Mononuclear cell (primary cell): ENCODE measurements at regions not wholly inside any gene's neighbourhood (a gene's known extent, or its start where the extent isn't known, plus 50 kb on each side); places are given as distances from the start of the nearest gene placed in this dataset.
"Not testable (repeated sequence)": the region's sequence is repeated elsewhere in the genome, so short reads cannot be mapped to it uniquely, and the experiment has no call there.

ENCODE experiments used
- H3K27me3 ChIP-seq: 2 replicates; pipeline ENCODE4 v1.6.0; 2011; ENCODE audit warnings: low read length, control low read depth; ENCODE audit not compliant: insufficient read depth
- H3K4me1 ChIP-seq: 2 replicates; pipeline ENCODE4 v1.5.1; 2011; ENCODE audit warnings: mild to moderate bottlenecking, low read length, control low read depth; ENCODE audit not compliant: insufficient read depth
- H3K4me3 ChIP-seq: 2 replicates; pipeline ENCODE4 v1.5.1; 2011; ENCODE audit warnings: mild to moderate bottlenecking, low read length, moderate library complexity
- H3K9me3 ChIP-seq: 2 replicates; pipeline ENCODE4 v1.5.1; 2011; ENCODE audit warnings: low read depth, mild to moderate bottlenecking, control low read depth, low read length

GRCh38 chr12:116436561-116437249 is 122.5 kb upstream of the MAP1LC3B2 start:
- Histone ChIP-seq H3K9me3 (no peaks in the 10 kb centered on the region), H3K4me1 (peaks cover 15% of the 10 kb centered on the region), H3K27me3 (no peaks in the 10 kb centered on the region), H3K4me3 (no peak overlapping the region)

GRCh38 chr12:116441292-116441691 is 117.9 kb upstream of the MAP1LC3B2 start:
- no peak overlapping the region for H3K4me3 ChIP-seq

DNA sequence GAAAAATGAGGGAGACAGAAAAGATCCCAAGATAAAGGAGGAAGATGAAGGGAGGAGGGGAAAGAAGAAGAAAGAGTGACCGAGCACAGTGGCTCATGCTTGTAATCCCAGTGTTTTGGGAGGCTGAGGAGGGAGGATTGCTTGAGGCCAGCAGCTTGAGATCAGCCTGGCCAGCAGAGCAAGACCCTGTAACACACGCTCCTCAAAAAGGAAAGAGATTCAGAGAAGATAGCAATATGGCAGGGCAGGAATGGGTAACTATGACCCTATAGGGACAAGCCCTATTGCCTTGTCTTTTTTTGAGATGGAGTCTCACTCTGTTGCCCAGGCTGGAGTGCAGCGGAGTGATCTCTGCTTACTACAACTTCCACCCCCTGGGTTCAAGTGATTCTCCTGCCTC is 116.9 kb upstream of the MAP1LC3B2 start:
- no peaks in the 10 kb centered on the region for H3K9me3 ChIP-seq
- no peak overlapping the region for H3K4me3 ChIP-seq
- no peaks in the 10 kb centered on the region for H3K27me3 ChIP-seq
- H3K4me1 ChIP-seq = peaks cover 20% of the 10 kb centered on the region

More at GRCh38 chr12:116441292-116441691, 117.9 kb upstream of the MAP1LC3B2 start:
- peaks cover 20% of the 10 kb centered on the region for H3K4me1 ChIP-seq
- no peaks in the 10 kb centered on the region for H3K9me3 ChIP-seq
- no peaks in the 10 kb centered on the region for H3K27me3 ChIP-seq

DNA sequence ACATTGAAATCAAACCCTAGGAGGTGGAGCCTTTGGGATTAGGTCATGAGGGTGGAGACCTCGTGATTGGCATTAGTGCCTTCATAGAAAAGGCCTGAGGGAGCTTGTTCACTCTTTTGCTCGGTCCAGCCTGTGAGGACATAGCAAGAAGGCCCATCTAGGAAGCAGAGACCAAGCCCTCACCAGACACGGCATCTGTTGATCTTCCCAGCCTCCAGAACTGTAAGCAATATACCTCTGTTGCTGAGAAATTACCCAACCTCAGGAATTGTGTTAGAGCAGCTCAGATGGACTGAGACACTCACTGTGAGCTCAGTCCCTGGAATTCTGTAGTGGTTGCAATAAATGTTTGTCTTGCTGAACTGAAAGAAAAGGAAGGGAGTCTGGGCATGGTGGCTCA is 116.2 kb upstream of the MAP1LC3B2 start:
- peaks cover 20% of the 10 kb centered on the region for H3K4me1 ChIP-seq
- no peaks in the 10 kb centered on the region for H3K9me3 ChIP-seq
- H3K4me3 ChIP-seq = no peak overlapping the region

DNA sequence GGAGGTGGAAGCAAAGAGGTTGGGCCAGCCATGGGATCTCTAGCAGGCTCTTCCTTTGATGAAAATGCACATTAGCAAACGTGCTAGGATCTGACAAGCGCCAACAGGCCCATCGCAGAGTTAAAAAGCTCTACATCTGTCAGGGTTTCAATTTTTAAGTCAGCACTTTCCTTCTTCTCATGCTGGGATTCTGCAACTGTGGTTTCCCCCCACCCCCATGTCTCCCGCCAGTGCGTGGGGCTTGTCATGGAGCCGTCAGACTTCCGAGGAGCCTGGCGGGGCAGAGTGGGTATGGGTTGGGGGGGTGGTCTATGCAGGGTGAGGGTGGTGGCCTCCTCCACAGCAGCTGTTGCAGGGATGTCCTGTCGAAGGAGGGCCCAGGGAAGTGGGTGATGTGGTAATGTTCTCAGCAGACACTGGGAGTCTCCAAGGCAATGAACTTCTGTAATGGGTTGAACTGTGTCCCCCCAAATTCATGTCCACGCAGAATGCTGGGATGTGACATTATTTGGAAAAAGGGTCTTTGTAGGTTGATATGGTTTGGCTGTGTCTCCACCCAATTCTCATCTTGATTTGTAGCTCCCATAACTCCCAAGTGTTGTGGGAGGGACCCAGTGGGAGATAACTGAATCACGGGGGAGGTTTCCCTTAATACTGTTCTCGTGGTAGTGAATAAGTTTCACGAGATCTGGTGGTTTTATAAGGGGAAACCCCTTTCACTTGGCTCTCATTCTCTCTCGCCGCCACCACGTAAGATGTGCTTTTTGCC is 115.2 kb upstream of the MAP1LC3B2 start:
- no peak overlapping the region for H3K4me3 ChIP-seq
- H3K4me1 ChIP-seq = peaks cover 20% of the 10 kb centered on the region
- H3K27me3 ChIP-seq = no peaks in the 10 kb centered on the region
- no peaks in the 10 kb centered on the region for H3K9me3 ChIP-seq

More for the DNA sequence above, 116.2 kb upstream of the MAP1LC3B2 start:
- H3K27me3 ChIP-seq = no peaks in the 10 kb centered on the region

- Histone ChIP-seq H3K4me3 (no peak overlapping the region), H3K27me3 (no peaks in the 10 kb centered on the region), H3K4me1 (peaks cover 20% of the 10 kb centered on the region), H3K9me3 (no peaks in the 10 kb centered on the region)
These were observed 114.6 kb upstream of the MAP1LC3B2 start for GRCh38 chr12:116444590-116444943.

GRCh38 chr12:116448165-116448739 is 110.9 kb upstream of the MAP1LC3B2 start:
- Histone ChIP-seq H3K27me3 (no peaks in the 10 kb centered on the region), H3K4me3 (no peak overlapping the region), H3K9me3 (no peaks in the 10 kb centered on the region), H3K4me1 (peaks cover 11% of the 10 kb centered on the region)

DNA sequence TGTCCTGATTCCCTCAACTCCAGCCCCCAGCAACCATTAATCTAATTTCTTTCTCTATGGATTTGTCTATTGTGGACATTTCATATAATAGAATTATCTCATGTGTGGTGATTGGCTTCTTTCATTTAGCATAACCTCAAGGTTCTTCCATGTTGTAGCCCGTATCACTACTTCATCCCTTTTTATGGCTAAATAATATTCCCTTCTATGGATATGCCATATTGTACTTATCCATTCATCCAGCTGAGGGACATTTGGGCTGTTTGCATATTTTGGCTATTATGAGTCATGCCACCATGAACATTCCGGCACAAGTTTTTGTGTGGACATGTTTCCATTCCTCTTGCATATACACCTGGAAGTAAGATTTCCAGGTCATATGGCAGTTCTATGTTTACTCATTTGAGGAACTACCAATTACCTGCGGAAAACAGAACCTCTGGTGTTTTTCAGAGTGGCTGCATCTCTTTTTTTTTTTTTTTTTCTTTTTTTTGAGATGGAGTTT is 108.7 kb upstream of the MAP1LC3B2 start:
- no peaks in the 10 kb centered on the region for H3K27me3 ChIP-seq
- H3K4me1 ChIP-seq = peaks cover 2% of the 10 kb centered on the region
- no peaks in the 10 kb centered on the region for H3K9me3 ChIP-seq
- H3K4me3 ChIP-seq = no peak overlapping the region

- not testable (repeated sequence) for H3K27me3 ChIP-seq, H3K4me1 ChIP-seq, H3K4me3 ChIP-seq, H3K9me3 ChIP-seq
These were observed 106.2 kb upstream of the MAP1LC3B2 start for GRCh38 chr12:116452975-116453374.

DNA sequence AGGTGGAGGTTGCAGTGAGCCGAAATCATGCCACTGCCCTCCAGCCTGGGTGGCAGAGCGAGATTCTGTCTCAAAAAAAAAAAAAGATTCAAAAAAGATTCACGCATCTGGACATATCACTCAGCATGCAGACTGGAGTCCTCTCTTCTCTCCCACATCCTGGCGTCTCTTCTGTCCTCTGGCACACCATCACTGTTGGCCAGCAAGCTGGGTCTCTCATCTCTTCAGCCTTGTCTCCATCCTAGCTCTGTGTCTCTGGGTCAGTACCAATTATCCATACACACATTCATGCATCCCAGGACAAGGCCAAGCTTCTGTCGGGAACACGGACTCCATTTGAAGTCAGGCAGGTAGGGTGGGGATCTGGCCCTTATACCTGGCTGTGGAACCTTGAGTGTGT is 105.5 kb upstream of the MAP1LC3B2 start:
- Histone ChIP-seq H3K4me1 (peaks cover 4% of the 10 kb centered on the region), H3K27me3 (no peaks in the 10 kb centered on the region)

GRCh38 chr12:116454076-116454475 is 105.1 kb upstream of the MAP1LC3B2 start:
- Histone ChIP-seq H3K4me3 (no peak overlapping the region), H3K27me3 (no peaks in the 10 kb centered on the region), H3K4me1 (peaks cover 4% of the 10 kb centered on the region), H3K9me3 (no peaks in the 10 kb centered on the region)

More for the DNA sequence above, 105.5 kb upstream of the MAP1LC3B2 start:
- no peak overlapping the region for H3K4me3 ChIP-seq
- H3K9me3 ChIP-seq = no peaks in the 10 kb centered on the region

- H3K27me3 ChIP-seq = no peaks in the 10 kb centered on the region
- peaks cover 4% of the 10 kb centered on the region for H3K4me1 ChIP-seq
- no peaks in the 10 kb centered on the region for H3K9me3 ChIP-seq
- no peak overlapping the region for H3K4me3 ChIP-seq
These were observed 104.2 kb upstream of the MAP1LC3B2 start for GRCh38 chr12:116454950-116455447.

DNA sequence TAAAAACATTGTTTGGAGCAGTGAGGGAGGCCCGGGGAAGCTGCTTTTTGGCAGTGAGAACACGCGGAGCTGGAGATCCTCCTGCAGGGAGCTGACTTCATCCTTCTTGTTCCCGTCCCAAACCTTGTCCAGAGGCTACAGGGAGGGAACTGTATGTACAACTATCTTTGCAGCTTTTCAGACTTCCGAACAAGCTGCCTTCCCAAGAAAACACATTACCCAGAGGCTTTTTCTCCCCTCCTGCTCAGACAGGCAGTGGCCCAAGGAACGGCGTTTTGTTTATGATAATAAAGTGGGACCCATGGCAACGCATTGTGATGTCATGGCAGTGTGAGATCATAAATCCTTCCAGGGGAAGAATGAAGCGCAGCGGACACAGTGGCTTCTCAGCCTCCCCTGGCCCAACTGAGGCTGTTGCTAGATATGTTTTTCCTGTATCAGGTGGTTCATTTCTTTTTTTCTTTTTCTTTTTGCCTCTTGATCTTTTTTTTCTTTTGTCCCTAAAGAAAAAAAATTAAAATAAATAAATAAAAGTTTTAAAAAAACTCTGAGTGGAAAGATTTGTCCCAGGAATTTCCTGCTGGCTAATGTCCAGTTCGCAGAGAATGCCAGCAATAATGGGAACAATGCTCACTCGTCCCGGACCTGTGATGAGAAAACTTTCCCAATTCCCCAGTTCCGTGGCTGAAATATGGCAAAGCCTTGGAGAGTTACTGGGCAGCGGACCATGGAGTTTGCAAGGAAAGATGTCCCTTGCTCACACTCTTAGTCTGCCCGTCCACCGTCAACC is 103.4 kb upstream of the MAP1LC3B2 start:
- H3K9me3 ChIP-seq = no peaks in the 10 kb centered on the region
- H3K27me3 ChIP-seq = no peaks in the 10 kb centered on the region
- H3K4me1 ChIP-seq = peaks cover 4% of the 10 kb centered on the region
- no peak overlapping the region for H3K4me3 ChIP-seq

- no peaks in the 10 kb centered on the region for H3K27me3 ChIP-seq
- H3K4me3 ChIP-seq = no peak overlapping the region
- no peaks in the 10 kb centered on the region for H3K9me3 ChIP-seq
- H3K4me1 ChIP-seq = peaks cover 4% of the 10 kb centered on the region
These were observed 102.7 kb upstream of the MAP1LC3B2 start for GRCh38 chr12:116456330-116457082.
